ENCODE measurements at regions not wholly inside any gene's neighbourhood (a gene's known extent, or its start where the extent isn't known, plus 50 kb on each side); places are given as distances from the start of the nearest gene placed in this dataset.
"Not testable (repeated sequence)": the region's sequence is repeated elsewhere in the genome, so short reads cannot be mapped to it uniquely, and the experiment has no call there.

GRCh38 chr15:20473465-20473864 is 68.1 kb downstream of the GOLGA6L6 start:
- not testable (repeated sequence) for DNase-seq

GRCh38 chr15:20472983-20473382 is 68.6 kb downstream of the GOLGA6L6 start:
- DNase-seq: not testable (repeated sequence)

GRCh38 chr15:20470810-20471209 is 70.8 kb downstream of the GOLGA6L6 start:
- DNase-seq: not testable (repeated sequence)

GRCh38 chr15:20441138-20441537 is 100.5 kb downstream of the GOLGA6L6 start:
- not testable (repeated sequence) for DNase-seq

- DNase-seq: not testable (repeated sequence)
Measured at GRCh38 chr15:20440390-20440789, 101.2 kb downstream of the GOLGA6L6 start.

GRCh38 chr15:20439111-20439510 is 102.5 kb downstream of the GOLGA6L6 start:
- not testable (repeated sequence) for DNase-seq

GRCh38 chr15:20438255-20438654 is 103.3 kb downstream of the GOLGA6L6 start:
- DNase-seq: not testable (repeated sequence)

- not testable (repeated sequence) for DNase-seq
Measured at GRCh38 chr15:20433468-20433867, 108.1 kb downstream of the GOLGA6L6 start.

- not testable (repeated sequence) for DNase-seq
Measured at GRCh38 chr15:20430495-20430894, 111.1 kb downstream of the GOLGA6L6 start.

GRCh38 chr15:20420710-20421109 is 120.9 kb downstream of the GOLGA6L6 start:
- DNase-seq: not testable (repeated sequence)

- DNase-seq: not testable (repeated sequence)
Measured at GRCh38 chr15:20416618-20417017, 125.0 kb downstream of the GOLGA6L6 start.

- DNase-seq: not testable (repeated sequence)
Measured at GRCh38 chr15:20409667-20410198, 131.9 kb downstream of the GOLGA6L6 start.

- DNase-seq: no peak
Measured at GRCh38 chr15:20409247-20409646, 132.4 kb downstream of the GOLGA6L6 start.

GRCh38 chr15:20407553-20407952 is 134.0 kb downstream of the GOLGA6L6 start:
- DNase-seq: no peak

- DNase-seq: not testable (repeated sequence)
Measured at GRCh38 chr15:20404571-20404970, 137.0 kb downstream of the GOLGA6L6 start.

- not testable (repeated sequence) for DNase-seq
Measured at GRCh38 chr15:20402586-20402985, 139.0 kb downstream of the GOLGA6L6 start.

- not testable (repeated sequence) for DNase-seq
Measured at GRCh38 chr15:20401058-20401457, 140.5 kb downstream of the GOLGA6L6 start.

GRCh38 chr15:20398680-20399079 is 142.9 kb downstream of the GOLGA6L6 start:
- DNase-seq: not testable (repeated sequence)

- not testable (repeated sequence) for DNase-seq
Measured at GRCh38 chr15:20388161-20388560, 153.4 kb downstream of the GOLGA6L6 start.

GRCh38 chr15:20386198-20386597 is 155.4 kb downstream of the GOLGA6L6 start:
- no peak for DNase-seq

- not testable (repeated sequence) for DNase-seq
Measured at GRCh38 chr15:20380199-20380598, 161.4 kb downstream of the GOLGA6L6 start.

- DNase-seq: no peak
Measured at GRCh38 chr15:20376872-20377271, 164.7 kb downstream of the GOLGA6L6 start.

GRCh38 chr15:20372416-20372815 is 169.2 kb downstream of the GOLGA6L6 start:
- DNase-seq: not testable (repeated sequence)

GRCh38 chr15:20369500-20369899 is 172.1 kb downstream of the GOLGA6L6 start:
- DNase-seq: no peak

GRCh38 chr15:20368974-20369373 is 172.6 kb downstream of the GOLGA6L6 start:
- DNase-seq: no peak

Measured in activated CD4-positive, alpha-beta T cell treated with anti-CD3 and anti-CD28 coated beads, Interleukin-2, Interleukin-6, amounts not matched to agents 100 ng/mL and 50 ng/mL, durations not matched to agents 16 hours and 8 hours (primary cell).